ENCODE measurements at regions not wholly inside any gene's neighbourhood (a gene's known extent, or its start where the extent isn't known, plus 50 kb on each side); places are given as distances from the start of the nearest gene placed in this dataset.
"Not testable (repeated sequence)": the region's sequence is repeated elsewhere in the genome, so short reads cannot be mapped to it uniquely, and the experiment has no call there.

DNA sequence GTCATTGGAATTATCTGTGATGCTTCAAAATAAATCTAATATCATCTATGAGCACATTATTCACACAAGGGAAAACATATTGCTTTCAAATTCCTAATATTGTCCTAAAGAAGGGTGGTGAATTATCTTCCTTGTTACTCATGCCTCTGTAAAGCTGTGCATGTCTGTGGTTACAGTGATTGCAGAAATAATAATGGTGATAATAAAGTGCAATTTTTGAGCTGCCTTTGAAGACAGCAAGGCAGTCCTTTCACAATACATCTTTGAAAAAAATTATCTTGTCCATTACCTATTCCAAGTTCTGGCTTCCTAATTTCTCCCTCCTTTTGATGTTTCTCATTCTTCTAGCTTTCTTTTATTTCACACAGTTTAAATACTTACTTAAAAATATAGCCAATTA, 442.1 kb upstream of the EYS start:
- H3K36me3 ChIP-seq (ENCODE audit: control insufficient read depth, low read depth, low read length), result no peaks in the 10 kb centered on the region
- no peak overlapping the region for H3K4me3 ChIP-seq (ENCODE audit: low read length)
- H3K4me1 ChIP-seq (ENCODE audit: control insufficient read depth, low read depth, low read length), result no peaks in the 10 kb centered on the region
- H3K9ac ChIP-seq (ENCODE audit: low read length), result no peak overlapping the region
- no peaks in the 10 kb centered on the region for H3K9me3 ChIP-seq (ENCODE audit: control insufficient read depth, low read depth, low read length)
- H3K27me3 ChIP-seq (ENCODE audit: control insufficient read depth, insufficient read depth, low read length), result no peaks in the 10 kb centered on the region
- no peak overlapping the region for H3K27ac ChIP-seq (ENCODE audit: low read length)

GRCh38 chr6:66145867-66146266, 438.8 kb upstream of the EYS start:
- Histone ChIP-seq H3K27me3 (ENCODE audit: control insufficient read depth, insufficient read depth, low read length) (no peaks in the 10 kb centered on the region), H3K4me1 (ENCODE audit: control insufficient read depth, low read depth, low read length) (no peaks in the 10 kb centered on the region), H3K27ac (ENCODE audit: low read length) (no peak overlapping the region), H3K9me3 (ENCODE audit: control insufficient read depth, low read depth, low read length) (no peaks in the 10 kb centered on the region), H3K36me3 (ENCODE audit: control insufficient read depth, low read depth, low read length) (no peaks in the 10 kb centered on the region), H3K9ac (ENCODE audit: low read length) (no peak overlapping the region), H3K4me3 (ENCODE audit: low read length) (no peak overlapping the region)

GRCh38 chr6:66134021-66134420, 427.0 kb upstream of the EYS start:
- H3K27me3 ChIP-seq (ENCODE audit: control insufficient read depth, insufficient read depth, low read length), result no peaks in the 10 kb centered on the region
- no peak overlapping the region for H3K9ac ChIP-seq (ENCODE audit: low read length)
- no peaks in the 10 kb centered on the region for H3K36me3 ChIP-seq (ENCODE audit: control insufficient read depth, low read depth, low read length)
- H3K27ac ChIP-seq (ENCODE audit: low read length), result no peak overlapping the region
- no peaks in the 10 kb centered on the region for H3K9me3 ChIP-seq (ENCODE audit: control insufficient read depth, low read depth, low read length)
- H3K4me3 ChIP-seq (ENCODE audit: low read length), result no peak overlapping the region
- no peaks in the 10 kb centered on the region for H3K4me1 ChIP-seq (ENCODE audit: control insufficient read depth, low read depth, low read length)

DNA sequence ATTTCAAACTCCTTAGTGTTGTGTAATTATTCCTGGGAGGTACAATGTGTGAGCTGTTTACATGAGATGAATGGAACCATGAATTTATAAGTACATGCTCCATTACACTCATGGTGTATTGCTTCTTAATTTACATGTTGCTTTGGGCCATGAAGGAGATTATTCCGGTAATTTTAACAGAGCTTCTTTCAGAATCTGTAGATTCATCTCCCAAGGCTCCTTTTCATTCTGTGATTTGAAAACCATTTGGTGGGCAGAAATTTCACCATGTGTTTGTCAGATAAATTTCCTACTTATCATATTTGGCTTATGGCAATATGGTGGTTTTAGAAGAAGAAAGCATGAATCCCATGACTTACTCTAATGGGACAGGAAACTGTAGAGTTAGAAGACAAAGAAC, 421.6 kb upstream of the EYS start:
- Histone ChIP-seq H3K9me3 (ENCODE audit: control insufficient read depth, low read depth, low read length) (no peaks in the 10 kb centered on the region), H3K36me3 (ENCODE audit: control insufficient read depth, low read depth, low read length) (no peaks in the 10 kb centered on the region), H3K4me3 (ENCODE audit: low read length) (no peak overlapping the region), H3K27ac (ENCODE audit: low read length) (no peak overlapping the region), H3K9ac (ENCODE audit: low read length) (no peak overlapping the region), H3K4me1 (ENCODE audit: control insufficient read depth, low read depth, low read length) (no peaks in the 10 kb centered on the region), H3K27me3 (ENCODE audit: control insufficient read depth, insufficient read depth, low read length) (no peaks in the 10 kb centered on the region)

- Histone ChIP-seq H3K36me3 (ENCODE audit: control insufficient read depth, low read depth, low read length) (no peaks in the 10 kb centered on the region), H3K27ac (ENCODE audit: low read length) (no peak overlapping the region), H3K4me1 (ENCODE audit: control insufficient read depth, low read depth, low read length) (no peaks in the 10 kb centered on the region), H3K4me3 (ENCODE audit: low read length) (no peak overlapping the region), H3K9me3 (ENCODE audit: control insufficient read depth, low read depth, low read length) (no peaks in the 10 kb centered on the region), H3K27me3 (ENCODE audit: control insufficient read depth, insufficient read depth, low read length) (no peaks in the 10 kb centered on the region), H3K9ac (ENCODE audit: low read length) (no peak overlapping the region)
Observed at GRCh38 chr6:66128243-66128642, 421.2 kb upstream of the EYS start.

- Histone ChIP-seq H3K4me3 (ENCODE audit: low read length) (no peak overlapping the region), H3K9ac (ENCODE audit: low read length) (no peak overlapping the region), H3K4me1 (ENCODE audit: control insufficient read depth, low read depth, low read length) (no peaks in the 10 kb centered on the region), H3K27ac (ENCODE audit: low read length) (no peak overlapping the region), H3K36me3 (ENCODE audit: control insufficient read depth, low read depth, low read length) (no peaks in the 10 kb centered on the region), H3K9me3 (ENCODE audit: control insufficient read depth, low read depth, low read length) (no peaks in the 10 kb centered on the region), H3K27me3 (ENCODE audit: control insufficient read depth, insufficient read depth, low read length) (no peaks in the 10 kb centered on the region)
Observed at GRCh38 chr6:66127061-66127460, 420.0 kb upstream of the EYS start.

DNA sequence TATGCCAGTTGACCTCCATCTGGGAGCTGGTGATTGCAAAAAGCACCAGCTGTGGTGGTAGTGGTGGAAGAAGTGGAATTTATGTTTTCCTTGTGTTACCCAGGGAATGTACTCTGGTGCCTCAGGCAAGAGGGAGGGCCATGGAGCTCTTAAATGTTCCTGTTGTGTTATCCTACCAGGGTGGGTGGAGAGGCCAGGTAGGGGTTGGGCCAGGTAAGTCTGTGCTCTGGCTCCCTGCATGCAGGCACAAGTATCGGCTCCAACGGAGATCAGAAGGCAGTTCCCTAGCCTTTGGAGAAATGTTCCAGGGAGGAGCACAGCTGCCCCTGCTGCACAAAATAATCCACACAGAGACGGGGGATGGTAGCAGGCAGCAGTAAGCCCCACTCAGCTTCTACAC, 419.3 kb upstream of the EYS start:
- Histone ChIP-seq H3K36me3 (ENCODE audit: control insufficient read depth, low read depth, low read length) (no peaks in the 10 kb centered on the region), H3K4me3 (ENCODE audit: low read length) (no peak overlapping the region), H3K4me1 (ENCODE audit: control insufficient read depth, low read depth, low read length) (no peaks in the 10 kb centered on the region), H3K9ac (ENCODE audit: low read length) (no peak overlapping the region), H3K27me3 (ENCODE audit: control insufficient read depth, insufficient read depth, low read length) (no peaks in the 10 kb centered on the region), H3K27ac (ENCODE audit: low read length) (no peak overlapping the region), H3K9me3 (ENCODE audit: control insufficient read depth, low read depth, low read length) (no peaks in the 10 kb centered on the region)

GRCh38 chr6:66103954-66104353, 396.9 kb upstream of the EYS start:
- Histone ChIP-seq H3K4me1 (ENCODE audit: control insufficient read depth, low read depth, low read length) (peaks cover 17% of the 10 kb centered on the region), H3K27me3 (ENCODE audit: control insufficient read depth, insufficient read depth, low read length) (no peaks in the 10 kb centered on the region), H3K9me3 (ENCODE audit: control insufficient read depth, low read depth, low read length) (peaks cover 8% of the 10 kb centered on the region), H3K9ac (ENCODE audit: low read length) (no peak overlapping the region), H3K36me3 (ENCODE audit: control insufficient read depth, low read depth, low read length) (no peaks in the 10 kb centered on the region), H3K4me3 (ENCODE audit: low read length) (no peak overlapping the region), H3K27ac (ENCODE audit: low read length) (no peak overlapping the region)

DNA sequence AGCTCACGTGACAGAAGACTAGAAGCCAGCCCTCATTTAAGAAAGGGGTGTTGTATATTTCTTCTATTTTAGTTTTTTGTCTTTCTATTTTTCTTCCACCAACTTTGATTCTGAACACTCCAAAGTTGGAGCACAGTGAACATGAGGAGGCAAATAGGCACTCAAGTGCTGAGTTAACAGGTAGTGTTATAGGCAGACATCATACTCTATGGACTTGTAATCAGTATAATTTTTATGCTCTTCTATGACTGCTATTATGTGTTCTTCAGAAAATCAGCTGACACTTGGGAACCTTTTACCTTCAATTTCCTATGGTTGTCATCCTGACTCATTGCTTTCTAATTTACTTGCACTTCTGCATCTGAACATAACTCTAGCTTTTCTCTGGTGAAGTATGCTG, 396.3 kb upstream of the EYS start:
- no peak overlapping the region for H3K4me3 ChIP-seq (ENCODE audit: low read length)
- H3K36me3 ChIP-seq (ENCODE audit: control insufficient read depth, low read depth, low read length), result no peaks in the 10 kb centered on the region
- no peak overlapping the region for H3K9ac ChIP-seq (ENCODE audit: low read length)
- no peaks in the 10 kb centered on the region for H3K27me3 ChIP-seq (ENCODE audit: control insufficient read depth, insufficient read depth, low read length)
- H3K27ac ChIP-seq (ENCODE audit: low read length), result no peak overlapping the region
- peaks cover 12% of the 10 kb centered on the region for H3K4me1 ChIP-seq (ENCODE audit: control insufficient read depth, low read depth, low read length)
- H3K9me3 ChIP-seq (ENCODE audit: control insufficient read depth, low read depth, low read length), result peaks cover 8% of the 10 kb centered on the region

- Histone ChIP-seq H3K27ac (ENCODE audit: low read length) (no peak overlapping the region), H3K4me1 (ENCODE audit: control insufficient read depth, low read depth, low read length) (no peaks in the 10 kb centered on the region), H3K9ac (ENCODE audit: low read length) (no peak overlapping the region), H3K36me3 (ENCODE audit: control insufficient read depth, low read depth, low read length) (no peaks in the 10 kb centered on the region), H3K27me3 (ENCODE audit: control insufficient read depth, insufficient read depth, low read length) (no peaks in the 10 kb centered on the region), H3K9me3 (ENCODE audit: control insufficient read depth, low read depth, low read length) (peaks cover 4% of the 10 kb centered on the region), H3K4me3 (ENCODE audit: low read length) (no peak overlapping the region)
Observed at GRCh38 chr6:66096679-66097078, 389.7 kb upstream of the EYS start.

DNA sequence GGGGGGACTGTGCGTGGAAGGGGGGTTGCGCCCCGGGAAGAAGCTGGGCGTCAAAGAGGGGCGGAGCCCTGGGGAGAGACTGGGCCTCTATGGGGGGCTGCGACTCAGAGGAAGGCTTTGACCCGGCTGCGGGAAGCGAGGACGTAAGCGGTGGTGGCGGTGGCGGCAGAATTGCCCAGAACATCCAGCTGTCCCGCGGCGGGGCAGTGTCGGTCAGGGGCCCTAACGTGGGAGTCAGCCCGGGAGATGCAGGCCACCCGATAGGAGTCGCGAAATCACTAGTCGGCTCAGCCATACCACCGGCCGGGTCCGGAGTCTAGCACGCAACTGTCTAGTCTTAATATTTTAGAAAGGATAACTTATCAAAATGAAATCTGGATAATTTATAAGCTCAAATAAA, 387.6 kb upstream of the EYS start:
- Histone ChIP-seq H3K27me3 (ENCODE audit: control insufficient read depth, insufficient read depth, low read length) (no peaks in the 10 kb centered on the region), H3K4me1 (ENCODE audit: control insufficient read depth, low read depth, low read length) (no peaks in the 10 kb centered on the region), H3K9ac (ENCODE audit: low read length) (no peak overlapping the region), H3K9me3 (ENCODE audit: control insufficient read depth, low read depth, low read length) (peaks cover 4% of the 10 kb centered on the region), H3K36me3 (ENCODE audit: control insufficient read depth, low read depth, low read length) (no peaks in the 10 kb centered on the region), H3K4me3 (ENCODE audit: low read length) (no peak overlapping the region), H3K27ac (ENCODE audit: low read length) (no peak overlapping the region)

DNA sequence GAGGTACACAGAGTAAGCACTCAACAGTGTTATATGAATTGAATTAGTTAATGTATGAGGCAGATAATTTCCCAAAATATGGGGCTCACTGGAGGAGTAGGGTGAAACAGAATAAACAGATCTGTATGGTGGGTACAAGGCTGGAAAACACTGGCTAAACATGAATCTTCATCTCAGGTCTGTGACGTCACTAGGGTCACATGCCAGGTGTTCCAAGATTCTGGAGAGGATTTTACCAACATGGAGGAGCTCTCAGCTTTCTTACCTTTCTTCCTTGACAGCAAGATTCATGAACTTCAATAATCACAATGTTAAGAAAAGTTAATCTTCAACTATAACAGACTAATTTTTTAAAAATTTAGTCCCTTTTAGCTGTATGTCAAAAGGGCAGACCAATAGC, 385.3 kb upstream of the EYS start:
- H3K9ac ChIP-seq (ENCODE audit: low read length); H3K36me3 ChIP-seq (ENCODE audit: control insufficient read depth, low read depth, low read length); H3K27ac ChIP-seq (ENCODE audit: low read length); H3K4me3 ChIP-seq (ENCODE audit: low read length); H3K27me3 ChIP-seq (ENCODE audit: control insufficient read depth, insufficient read depth, low read length); H3K9me3 ChIP-seq (ENCODE audit: control insufficient read depth, low read depth, low read length); H3K4me1 ChIP-seq (ENCODE audit: control insufficient read depth, low read depth, low read length): not testable (repeated sequence)

- Histone ChIP-seq H3K9me3 (ENCODE audit: control insufficient read depth, low read depth, low read length) (no peaks in the 10 kb centered on the region), H3K36me3 (ENCODE audit: control insufficient read depth, low read depth, low read length) (no peaks in the 10 kb centered on the region), H3K27me3 (ENCODE audit: control insufficient read depth, insufficient read depth, low read length) (no peaks in the 10 kb centered on the region), H3K4me1 (ENCODE audit: control insufficient read depth, low read depth, low read length) (no peaks in the 10 kb centered on the region), H3K4me3 (ENCODE audit: low read length) (no peak overlapping the region), H3K9ac (ENCODE audit: low read length) (no peak overlapping the region), H3K27ac (ENCODE audit: low read length) (no peak overlapping the region)
Observed at GRCh38 chr6:66086532-66086931, 379.5 kb upstream of the EYS start.

Data from iPS-18a (cell line).